ENCODE measurements at regions not wholly inside any gene's neighbourhood (a gene's known extent, or its start where the extent isn't known, plus 50 kb on each side); places are given as distances from the start of the nearest gene placed in this dataset.

GRCh38 chr1:163872067-163872466, 550.3 kb downstream of the NUF2 start:
- WGBS, 2 donors, result 60 to 77% methylated on average over 4 of the region's 4 CpGs
- H3K4me3 ChIP-seq (ENCODE audit: low read depth, poor library complexity, severe bottlenecking), result no peak overlapping the region
- TF ChIP-seq POLR2A (IDR thresholded peaks at IDR 0.05) (no peak), CTCF (IDR thresholded peaks at IDR 0.05) (no peak)
- intact Hi-C loops (cut with DNase I; ENCODE audit: low total_unique reads), result no loop called here
- DNase-seq (ENCODE audit: low spot score in 2 of 2), result no peak

GRCh38 chr1:163874070-163874469, 552.3 kb downstream of the NUF2 start:
- intact Hi-C loops (cut with DNase I; ENCODE audit: low total_unique reads), result no loop called here
- 50 to 57% methylated on average over 1 of the region's 1 CpG for WGBS, 2 donors
- H3K4me3 ChIP-seq (ENCODE audit: low read depth, poor library complexity, severe bottlenecking), result no peak overlapping the region
- no peak for DNase-seq (ENCODE audit: low spot score in 2 of 2)
- TF ChIP-seq POLR2A (IDR thresholded peaks at IDR 0.05) (no peak), CTCF (IDR thresholded peaks at IDR 0.05) (no peak)

GRCh38 chr1:163875200-163875926, 553.6 kb downstream of the NUF2 start:
- intact Hi-C loops (cut with DNase I; ENCODE audit: low total_unique reads), result no loop called here
- peak; percentile 64 to 90 for DNase-seq (ENCODE audit: low spot score in 2 of 2)
- 36 to 46% methylated on average over 10 of the region's 10 CpGs for WGBS, 2 donors
- H3K4me3 ChIP-seq (ENCODE audit: low read depth, poor library complexity, severe bottlenecking), result no peak overlapping the region
- no peak for TF ChIP-seq POLR2A (IDR thresholded peaks at IDR 0.05)
- no peak for TF ChIP-seq CTCF (IDR thresholded peaks at IDR 0.05)

- intact Hi-C loops (cut with DNase I; ENCODE audit: low total_unique reads), result no loop called here
- H3K4me3 ChIP-seq (ENCODE audit: low read depth, poor library complexity, severe bottlenecking), result no peak overlapping the region
- TF ChIP-seq POLR2A (IDR thresholded peaks at IDR 0.05) (no peak), CTCF (IDR thresholded peaks at IDR 0.05) (no peak)
- DNase-seq (ENCODE audit: low spot score in 2 of 2), result peak in 1 of 2 donors; percentile 34
- WGBS, 2 donors, result 39 to 52% methylated on average over 6 of the region's 6 CpGs
Observed at GRCh38 chr1:163875927-163876320, 554.2 kb downstream of the NUF2 start.

- intact Hi-C loops (cut with DNase I; ENCODE audit: low total_unique reads), result no loop called here
- WGBS, 2 donors, result 71 to 73% methylated on average over 4 of the region's 4 CpGs
- TF ChIP-seq CTCF (IDR thresholded peaks at IDR 0.05), result no peak
- no peak for DNase-seq (ENCODE audit: low spot score in 2 of 2)
- H3K4me3 ChIP-seq (ENCODE audit: low read depth, poor library complexity, severe bottlenecking), result no peak overlapping the region
Observed at GRCh38 chr1:163876546-163876945, 554.8 kb downstream of the NUF2 start.

- no peak for TF ChIP-seq CTCF (IDR thresholded peaks at IDR 0.05)
- TF ChIP-seq POLR2A (IDR thresholded peaks at IDR 0.05), result no peak
Observed at GRCh38 chr1:163877016-163877415, 555.3 kb downstream of the NUF2 start.

More at GRCh38 chr1:163877016-163877415, 555.3 kb downstream of the NUF2 start:
- no peak overlapping the region for H3K4me3 ChIP-seq (ENCODE audit: low read depth, poor library complexity, severe bottlenecking)
- intact Hi-C loops (cut with DNase I; ENCODE audit: low total_unique reads), result no loop called here
- DNase-seq (ENCODE audit: low spot score in 2 of 2), result no peak
